GM21390 (cell line): ENCODE measurements at regions not wholly inside any gene's neighbourhood (a gene's known extent, or its start where the extent isn't known, plus 50 kb on each side); places are given as distances from the start of the nearest gene placed in this dataset.
"Not testable (repeated sequence)": the region's sequence is repeated elsewhere in the genome, so short reads cannot be mapped to it uniquely, and the experiment has no call there.

Experiments
- ATAC-seq: cut with Tn5 transposase; IDR thresholded peaks from one replicate; pipeline ENCODE4 v1.9.1; 2021; ENCODE audit not compliant: unreplicated experiment

GRCh38 chr12:69179786-69180185 lies 59.6 kb upstream of the CPSF6 start:
- ATAC-seq = no peak

- not testable (repeated sequence) for ATAC-seq
These were observed 51.8 kb upstream of the CPSF6 start for GRCh38 chr12:69187572-69187971.

GRCh38 chr12:69189378-69189978 lies 49.9 kb upstream of the CPSF6 start:
- ATAC-seq = no peak
